ENCODE measurements at regions not wholly inside any gene's neighbourhood (a gene's known extent, or its start where the extent isn't known, plus 50 kb on each side); places are given as distances from the start of the nearest gene placed in this dataset.
A peak's percentile ranks its signal among the peaks of the same experiment; 100 is the strongest.

GRCh38 chr10:89091496-89091895, 100.9 kb downstream of the FAS start:
- Histone ChIP-seq H3K27ac (ENCODE audit: low read depth, low read length, poor library complexity, severe bottlenecking) (no peak overlapping the region), H4K20me1 (ENCODE audit: insufficient read depth, low read length) (no peaks in the 10 kb centered on the region), H2AFZ (ENCODE audit: low read length) (no peak overlapping the region), H3K4me2 (ENCODE audit: low read length) (no peak overlapping the region), H3K9ac (ENCODE audit: low read length) (no peak overlapping the region), H3K27me3 (ENCODE audit: insufficient read depth, low read length) (no peaks in the 10 kb centered on the region), H3K4me1 (ENCODE audit: insufficient read depth, low read length, severe bottlenecking) (peaks cover 13% of the 10 kb centered on the region), H3F3A (ENCODE audit: insufficient read depth, low read length) (no peaks in the 10 kb centered on the region), H3K9me3 (ENCODE audit: low read length) (no peaks in the 10 kb centered on the region), H3K4me3 (ENCODE audit: low read depth, low read length, poor library complexity, severe bottlenecking) (no peak overlapping the region), H3K9me2 (ENCODE audit: low read depth, low read length) (no peaks in the 10 kb centered on the region), H3K36me3 (ENCODE audit: insufficient read depth, low read length) (no peaks in the 10 kb centered on the region), H3K79me2 (ENCODE audit: insufficient read depth, low read length) (no peaks in the 10 kb centered on the region)
- TF ChIP-seq, protein P1, sequence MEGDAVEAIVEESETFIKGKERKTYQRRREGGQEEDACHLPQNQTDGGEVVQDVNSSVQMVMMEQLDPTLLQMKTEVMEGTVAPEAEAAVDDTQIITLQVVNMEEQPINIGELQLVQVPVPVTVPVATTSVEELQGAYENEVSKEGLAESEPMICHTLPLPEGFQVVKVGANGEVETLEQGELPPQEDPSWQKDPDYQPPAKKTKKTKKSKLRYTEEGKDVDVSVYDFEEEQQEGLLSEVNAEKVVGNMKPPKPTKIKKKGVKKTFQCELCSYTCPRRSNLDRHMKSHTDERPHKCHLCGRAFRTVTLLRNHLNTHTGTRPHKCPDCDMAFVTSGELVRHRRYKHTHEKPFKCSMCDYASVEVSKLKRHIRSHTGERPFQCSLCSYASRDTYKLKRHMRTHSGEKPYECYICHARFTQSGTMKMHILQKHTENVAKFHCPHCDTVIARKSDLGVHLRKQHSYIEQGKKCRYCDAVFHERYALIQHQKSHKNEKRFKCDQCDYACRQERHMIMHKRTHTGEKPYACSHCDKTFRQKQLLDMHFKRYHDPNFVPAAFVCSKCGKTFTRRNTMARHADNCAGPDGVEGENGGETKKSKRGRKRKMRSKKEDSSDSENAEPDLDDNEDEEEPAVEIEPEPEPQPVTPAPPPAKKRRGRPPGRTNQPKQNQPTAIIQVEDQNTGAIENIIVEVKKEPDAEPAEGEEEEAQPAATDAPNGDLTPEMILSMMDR (IDR thresholded peaks at IDR 0.05; ENCODE audit: low read length) = no peak
- no peak for TF ChIP-seq EZH2 (IDR thresholded peaks at IDR 0.05; ENCODE audit: borderline replicate concordance, low read length)

- H3K4me1 ChIP-seq (ENCODE audit: insufficient read depth, low read length, severe bottlenecking) = peaks cover 18% of the 10 kb centered on the region
- TF ChIP-seq, protein P1 (IDR thresholded peaks at IDR 0.05; ENCODE audit: low read length) = no peak
- no peak for TF ChIP-seq EZH2 (IDR thresholded peaks at IDR 0.05; ENCODE audit: borderline replicate concordance, low read length)
- H3K27me3 ChIP-seq (ENCODE audit: insufficient read depth, low read length) = no peaks in the 10 kb centered on the region
- no peaks in the 10 kb centered on the region for H4K20me1 ChIP-seq (ENCODE audit: insufficient read depth, low read length)
- H3K79me2 ChIP-seq (ENCODE audit: insufficient read depth, low read length) = no peaks in the 10 kb centered on the region
- no peak overlapping the region for H3K4me3 ChIP-seq (ENCODE audit: low read depth, low read length, poor library complexity, severe bottlenecking)
- H2AFZ ChIP-seq (ENCODE audit: low read length) = no peak overlapping the region
- H3K9me3 ChIP-seq (ENCODE audit: low read length) = no peaks in the 10 kb centered on the region
- no peaks in the 10 kb centered on the region for H3K9me2 ChIP-seq (ENCODE audit: low read depth, low read length)
- H3K27ac ChIP-seq (ENCODE audit: low read depth, low read length, poor library complexity, severe bottlenecking) = no peak overlapping the region
- no peak overlapping the region for H3K9ac ChIP-seq (ENCODE audit: low read length)
- no peak overlapping the region for H3K4me2 ChIP-seq (ENCODE audit: low read length)
- H3K36me3 ChIP-seq (ENCODE audit: insufficient read depth, low read length) = no peaks in the 10 kb centered on the region
- H3F3A ChIP-seq (ENCODE audit: insufficient read depth, low read length) = no peaks in the 10 kb centered on the region
Observed at GRCh38 chr10:89090756-89091445, 100.3 kb downstream of the FAS start.

DNA sequence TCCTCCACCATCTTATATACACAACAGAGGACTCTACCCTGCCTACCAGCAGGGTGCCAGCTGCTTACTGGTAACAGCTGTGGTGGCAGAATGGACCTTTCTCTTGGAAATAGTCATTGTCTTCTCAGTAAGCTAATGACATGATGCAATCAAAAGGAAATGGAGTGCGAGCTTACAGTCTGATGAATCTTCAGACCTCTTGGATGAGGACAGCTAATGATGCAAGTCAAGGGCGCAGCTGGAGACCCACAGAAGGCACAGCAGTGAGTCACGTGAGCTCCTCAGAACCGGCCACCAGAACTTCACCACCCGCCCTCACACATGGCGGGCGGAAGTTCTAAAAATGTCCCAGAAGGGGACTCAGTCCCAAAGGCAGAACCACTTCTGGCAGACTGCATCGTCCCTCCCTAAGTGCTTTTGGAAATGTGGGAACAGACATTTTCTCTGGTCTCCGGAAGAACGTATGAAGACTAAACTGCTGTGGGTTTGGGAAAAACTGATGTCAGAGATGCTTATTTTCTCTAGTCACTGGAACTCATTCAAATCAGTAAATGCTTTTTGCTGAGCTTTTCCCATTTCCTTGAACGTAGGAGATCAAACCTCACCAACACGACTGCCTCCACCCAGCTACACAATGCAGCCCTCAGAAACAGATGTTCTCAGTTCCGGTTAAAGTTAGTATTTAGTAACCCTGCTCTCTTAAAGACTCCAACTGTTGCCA, 96.4 kb downstream of the FAS start:
- Histone ChIP-seq H3K27ac (ENCODE audit: low read depth, low read length, poor library complexity, severe bottlenecking) (peak overlapping the region; percentile 43), H3F3A (ENCODE audit: insufficient read depth, low read length) (no peaks in the 10 kb centered on the region), H3K9me2 (ENCODE audit: low read depth, low read length) (no peaks in the 10 kb centered on the region), H3K9ac (ENCODE audit: low read length) (peak overlapping the region; percentile 49; the same call in 1 of the 2 replicates), H4K20me1 (ENCODE audit: insufficient read depth, low read length) (no peaks in the 10 kb centered on the region), H3K4me1 (ENCODE audit: insufficient read depth, low read length, severe bottlenecking) (peaks cover 18% of the 10 kb centered on the region), H2AFZ (ENCODE audit: low read length) (peak overlapping the region; percentile 91; the same call in 1 of the 2 replicates), H3K27me3 (ENCODE audit: insufficient read depth, low read length) (no peaks in the 10 kb centered on the region), H3K4me3 (ENCODE audit: low read depth, low read length, poor library complexity, severe bottlenecking) (peak overlapping the region; percentile 47), H3K4me2 (ENCODE audit: low read length) (peak overlapping the region; percentile 63), H3K79me2 (ENCODE audit: insufficient read depth, low read length) (no peaks in the 10 kb centered on the region), H3K9me3 (ENCODE audit: low read length) (no peaks in the 10 kb centered on the region), H3K36me3 (ENCODE audit: insufficient read depth, low read length) (no peaks in the 10 kb centered on the region)
- TF ChIP-seq, protein P1 (IDR thresholded peaks at IDR 0.05; ENCODE audit: low read length) = no peak
- no peak for TF ChIP-seq EZH2 (IDR thresholded peaks at IDR 0.05; ENCODE audit: borderline replicate concordance, low read length)

Measured in OCI-LY1 (cell line).